Muscle layer of colon (tissue), 2 donors: ENCODE measurements at regions not wholly inside any gene's neighbourhood (a gene's known extent, or its start where the extent isn't known, plus 50 kb on each side); places are given as distances from the start of the nearest gene placed in this dataset.

Experiments used
- H3K27ac ChIP-seq: one replicate; pipeline ENCODE4 v1.7.0; 2013; ENCODE audit warnings: low read depth, mild to moderate bottlenecking, low read length, moderate library complexity
- H3K27me3 ChIP-seq, 2 donors: one replicate each; pipeline ENCODE4 v1.7.0; 2013; ENCODE audit warnings: low read length in 2 of 2, mild to moderate bottlenecking in 2 of 2; ENCODE audit not compliant: insufficient read depth in 2 of 2, control insufficient read depth in 1 of 2
- H3K36me3 ChIP-seq: one replicate; pipeline ENCODE4 v1.7.0; 2013; ENCODE audit warnings: mild to moderate bottlenecking, low read length; ENCODE audit not compliant: insufficient read depth
- H3K4me1 ChIP-seq: one replicate; pipeline ENCODE4 v1.7.0; 2013; ENCODE audit warnings: mild to moderate bottlenecking, low read length; ENCODE audit not compliant: insufficient read depth
- H3K4me3 ChIP-seq, 2 donors: one replicate each; pipeline ENCODE4 v1.7.0; 2013; ENCODE audit warnings: low read length in 2 of 2, low read depth in 1 of 2, mild to moderate bottlenecking in 1 of 2, moderate library complexity in 1 of 2
- H3K9ac ChIP-seq: one replicate; pipeline ENCODE4 v1.7.0; 2013; ENCODE audit warnings: low read length
- H3K9me3 ChIP-seq: one replicate; pipeline ENCODE4 v1.7.0; 2013; ENCODE audit warnings: mild to moderate bottlenecking, low read length
- donor health status: abdominal sarcoma.
- donor health status: Adenocarcinoma of cecum.

- H3K9ac ChIP-seq, result no peak overlapping the region
- H3K27me3 ChIP-seq, result no peaks in the 10 kb centered on the region
- H3K4me1 ChIP-seq, result no peaks in the 10 kb centered on the region
- H3K4me3 ChIP-seq, result no peak overlapping the region
- H3K27ac ChIP-seq, result no peak overlapping the region
- H3K9me3 ChIP-seq, result no peaks in the 10 kb centered on the region
- H3K36me3 ChIP-seq, result no peaks in the 10 kb centered on the region
These were observed 325.5 kb upstream of the CHAC2 start for GRCh38 chr2:53442093-53442492.

- H3K27ac ChIP-seq, result no peak overlapping the region
- H3K4me3 ChIP-seq, result no peak overlapping the region
- H3K36me3 ChIP-seq, result no peaks in the 10 kb centered on the region
- H3K4me1 ChIP-seq, result no peaks in the 10 kb centered on the region
- no peak overlapping the region for H3K9ac ChIP-seq
- H3K9me3 ChIP-seq, result no peaks in the 10 kb centered on the region
- no peaks in the 10 kb centered on the region for H3K27me3 ChIP-seq
These were observed 328.9 kb upstream of the CHAC2 start for GRCh38 chr2:53438692-53439091.

- Histone ChIP-seq H3K9ac (no peak overlapping the region), H3K4me3 (no peak overlapping the region), H3K9me3 (no peaks in the 10 kb centered on the region), H3K27me3 (no peaks in the 10 kb centered on the region), H3K4me1 (no peaks in the 10 kb centered on the region), H3K27ac (no peak overlapping the region), H3K36me3 (no peaks in the 10 kb centered on the region)
These were observed 329.5 kb upstream of the CHAC2 start for GRCh38 chr2:53438100-53438499.

GRCh38 chr2:53437371-53437770 is 330.2 kb upstream of the CHAC2 start:
- no peak overlapping the region for H3K27ac ChIP-seq
- H3K9ac ChIP-seq, result no peak overlapping the region
- H3K27me3 ChIP-seq, result no peaks in the 10 kb centered on the region

GRCh38 chr2:53436882-53437281 is 330.7 kb upstream of the CHAC2 start:
- Histone ChIP-seq H3K36me3 (no peaks in the 10 kb centered on the region), H3K4me1 (no peaks in the 10 kb centered on the region), H3K4me3 (no peak overlapping the region), H3K27me3 (no peaks in the 10 kb centered on the region), H3K27ac (no peak overlapping the region), H3K9me3 (no peaks in the 10 kb centered on the region), H3K9ac (no peak overlapping the region)

More at GRCh38 chr2:53437371-53437770, 330.2 kb upstream of the CHAC2 start:
- no peak overlapping the region for H3K4me3 ChIP-seq
- H3K9me3 ChIP-seq, result no peaks in the 10 kb centered on the region
- no peaks in the 10 kb centered on the region for H3K4me1 ChIP-seq
- H3K36me3 ChIP-seq, result no peaks in the 10 kb centered on the region

GRCh38 chr2:53435610-53436009 is 332.0 kb upstream of the CHAC2 start:
- Histone ChIP-seq H3K9ac (no peak overlapping the region), H3K9me3 (no peaks in the 10 kb centered on the region), H3K27ac (no peak overlapping the region), H3K27me3 (no peaks in the 10 kb centered on the region), H3K4me1 (no peaks in the 10 kb centered on the region), H3K4me3 (no peak overlapping the region), H3K36me3 (no peaks in the 10 kb centered on the region)

- H3K9me3 ChIP-seq, result no peaks in the 10 kb centered on the region
- H3K9ac ChIP-seq, result no peak overlapping the region
- H3K36me3 ChIP-seq, result no peaks in the 10 kb centered on the region
- no peak overlapping the region for H3K4me3 ChIP-seq
- H3K27ac ChIP-seq, result no peak overlapping the region
- H3K4me1 ChIP-seq, result no peaks in the 10 kb centered on the region
- H3K27me3 ChIP-seq, result no peaks in the 10 kb centered on the region
These were observed 333.1 kb upstream of the CHAC2 start for GRCh38 chr2:53434466-53434865.

- H3K9me3 ChIP-seq, result no peaks in the 10 kb centered on the region
- no peaks in the 10 kb centered on the region for H3K36me3 ChIP-seq
- no peak overlapping the region for H3K9ac ChIP-seq
- H3K27me3 ChIP-seq, result no peaks in the 10 kb centered on the region
- no peak overlapping the region for H3K4me3 ChIP-seq
- no peak overlapping the region for H3K27ac ChIP-seq
- no peaks in the 10 kb centered on the region for H3K4me1 ChIP-seq
These were observed 334.7 kb upstream of the CHAC2 start for GRCh38 chr2:53432936-53433335.

- Histone ChIP-seq H3K27ac (no peak overlapping the region), H3K9me3 (no peaks in the 10 kb centered on the region), H3K4me1 (no peaks in the 10 kb centered on the region), H3K4me3 (no peak overlapping the region), H3K9ac (no peak overlapping the region), H3K27me3 (no peaks in the 10 kb centered on the region), H3K36me3 (no peaks in the 10 kb centered on the region)
These were observed 337.7 kb upstream of the CHAC2 start for GRCh38 chr2:53429901-53430300.

- Histone ChIP-seq H3K27ac (no peak overlapping the region), H3K36me3 (no peaks in the 10 kb centered on the region), H3K9ac (no peak overlapping the region), H3K9me3 (no peaks in the 10 kb centered on the region), H3K4me1 (no peaks in the 10 kb centered on the region), H3K27me3 (no peaks in the 10 kb centered on the region), H3K4me3 (no peak overlapping the region)
These were observed 342.7 kb upstream of the CHAC2 start for GRCh38 chr2:53424902-53425301.

GRCh38 chr2:53423465-53423864 is 344.1 kb upstream of the CHAC2 start:
- H3K4me1 ChIP-seq, result no peaks in the 10 kb centered on the region
- no peak overlapping the region for H3K4me3 ChIP-seq
- no peaks in the 10 kb centered on the region for H3K9me3 ChIP-seq
- H3K36me3 ChIP-seq, result no peaks in the 10 kb centered on the region
- no peak overlapping the region for H3K9ac ChIP-seq
- no peaks in the 10 kb centered on the region for H3K27me3 ChIP-seq
- H3K27ac ChIP-seq, result no peak overlapping the region

- no peaks in the 10 kb centered on the region for H3K27me3 ChIP-seq
- no peaks in the 10 kb centered on the region for H3K9me3 ChIP-seq
- H3K9ac ChIP-seq, result no peak overlapping the region
- H3K4me1 ChIP-seq, result no peaks in the 10 kb centered on the region
- H3K4me3 ChIP-seq, result no peak overlapping the region
- no peaks in the 10 kb centered on the region for H3K36me3 ChIP-seq
- no peak overlapping the region for H3K27ac ChIP-seq
These were observed 344.6 kb upstream of the CHAC2 start for GRCh38 chr2:53422979-53423378.
